Thoracic aorta (tissue), 2 donors: ENCODE measurements at regions not wholly inside any gene's neighbourhood (a gene's known extent, or its start where the extent isn't known, plus 50 kb on each side); places are given as distances from the start of the nearest gene placed in this dataset.

Source experiments
- ATAC-seq: fragments of 150-250 bp; one replicate; pipeline ENCODE4 v1.8.0; 2017; ENCODE audit warnings: low read depth; ENCODE audit not compliant: insufficient number of reproducible peaks, low FRiP score
- DNase-seq: peaks from one replicate; pipeline ENCODE4 v3.0.0-alpha.2; 2020; ENCODE audit warnings: low spot score
- H3K27ac ChIP-seq, 2 donors: fragments of 200-600 bp; sonication (generic); 1 replicate in 1 of 2; 2 replicates in 1 of 2; pipeline ENCODE4 v1.5.1; 2016; ENCODE audit warnings: mild to moderate bottlenecking in 2 of 2, moderate library complexity in 2 of 2
- H3K27me3 ChIP-seq: fragments of 200-600 bp; sonication (generic); replicated peaks from 2 replicates; pipeline ENCODE4 v1.6.0; 2016; ENCODE audit warnings: mild to moderate bottlenecking; ENCODE audit not compliant: insufficient read depth
- H3K36me3 ChIP-seq: fragments of 200-600 bp; sonication (generic); one replicate; pipeline ENCODE4 v1.5.1; 2016
- H3K4me1 ChIP-seq, 2 donors: fragments of 200-600 bp; sonication (generic); 1 replicate in 1 of 2; 2 replicates in 1 of 2; pipeline versions ENCODE4 v1.5.1 to v1.6.0; 2016; ENCODE audit warnings: low read depth in 2 of 2, mild to moderate bottlenecking in 1 of 2; ENCODE audit not compliant: control insufficient read depth in 1 of 2
- H3K4me3 ChIP-seq: fragments of 200-600 bp; sonication (generic); 2 replicates; pipeline ENCODE4 v1.5.1; 2016; ENCODE audit warnings: mild to moderate bottlenecking
- H3K9me3 ChIP-seq: fragments of 200-600 bp; sonication (generic); 2 replicates; pipeline ENCODE4 v1.5.1; 2016
- TF ChIP-seq, protein P1 (sequence below): fragments of 200-600 bp; sonication (generic); IDR thresholded peaks from one replicate; pipeline ENCODE4 v1.5.1; 2019; ENCODE audit warnings: antibody characterized with exemption

- DNase-seq: no peak
- Histone ChIP-seq H3K4me3 (no peak overlapping the region), H3K27ac (no peak overlapping the region), H3K9me3 (no peaks in the 10 kb centered on the region), H3K27me3 (no peaks in the 10 kb centered on the region), H3K36me3 (no peaks in the 10 kb centered on the region), H3K4me1 (peaks cover 0 to 3% of the 10 kb centered on the region in 2 donors)
- TF ChIP-seq, protein P1, sequence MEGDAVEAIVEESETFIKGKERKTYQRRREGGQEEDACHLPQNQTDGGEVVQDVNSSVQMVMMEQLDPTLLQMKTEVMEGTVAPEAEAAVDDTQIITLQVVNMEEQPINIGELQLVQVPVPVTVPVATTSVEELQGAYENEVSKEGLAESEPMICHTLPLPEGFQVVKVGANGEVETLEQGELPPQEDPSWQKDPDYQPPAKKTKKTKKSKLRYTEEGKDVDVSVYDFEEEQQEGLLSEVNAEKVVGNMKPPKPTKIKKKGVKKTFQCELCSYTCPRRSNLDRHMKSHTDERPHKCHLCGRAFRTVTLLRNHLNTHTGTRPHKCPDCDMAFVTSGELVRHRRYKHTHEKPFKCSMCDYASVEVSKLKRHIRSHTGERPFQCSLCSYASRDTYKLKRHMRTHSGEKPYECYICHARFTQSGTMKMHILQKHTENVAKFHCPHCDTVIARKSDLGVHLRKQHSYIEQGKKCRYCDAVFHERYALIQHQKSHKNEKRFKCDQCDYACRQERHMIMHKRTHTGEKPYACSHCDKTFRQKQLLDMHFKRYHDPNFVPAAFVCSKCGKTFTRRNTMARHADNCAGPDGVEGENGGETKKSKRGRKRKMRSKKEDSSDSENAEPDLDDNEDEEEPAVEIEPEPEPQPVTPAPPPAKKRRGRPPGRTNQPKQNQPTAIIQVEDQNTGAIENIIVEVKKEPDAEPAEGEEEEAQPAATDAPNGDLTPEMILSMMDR: no peak
- no peak for ATAC-seq
Observed at GRCh38 chr9:3773362-3774060, 247.7 kb upstream of the RFX3 start.

DNA sequence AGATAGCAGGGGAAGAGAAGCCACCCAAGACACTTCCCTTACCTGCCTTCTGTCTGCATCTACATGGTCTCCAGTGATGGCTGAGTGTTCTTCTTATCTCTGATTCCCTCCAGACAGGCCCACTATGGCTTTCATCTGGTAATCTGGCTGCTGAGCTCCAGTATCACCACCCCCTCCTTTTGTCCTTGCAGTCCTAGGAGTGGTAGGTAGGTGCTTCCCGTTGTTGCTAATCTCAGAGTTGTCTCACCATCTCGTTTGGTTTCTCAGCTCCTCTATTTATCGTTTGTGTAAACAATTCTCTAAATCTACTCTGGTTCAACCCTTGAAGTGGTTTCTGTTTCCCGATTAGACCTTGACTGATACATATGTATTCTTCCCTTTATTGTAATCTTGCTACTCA, 243.8 kb upstream of the RFX3 start:
- ATAC-seq: no peak

GRCh38 chr9:3768712-3769457, 243.1 kb upstream of the RFX3 start:
- no peak overlapping the region for H3K27ac ChIP-seq
- ATAC-seq (no peak), DNase-seq (no peak)
- H3K36me3 ChIP-seq: no peaks in the 10 kb centered on the region
- H3K4me1 ChIP-seq: no peaks in the 10 kb centered on the region
- no peak overlapping the region for H3K4me3 ChIP-seq
- no peaks in the 10 kb centered on the region for H3K9me3 ChIP-seq
- TF ChIP-seq, protein P1: no peak
- H3K27me3 ChIP-seq: no peaks in the 10 kb centered on the region

More for the DNA sequence above, 243.8 kb upstream of the RFX3 start:
- Histone ChIP-seq H3K9me3 (no peaks in the 10 kb centered on the region), H3K27me3 (no peaks in the 10 kb centered on the region), H3K4me1 (no peaks in the 10 kb centered on the region), H3K27ac (no peak overlapping the region), H3K4me3 (no peak overlapping the region), H3K36me3 (no peaks in the 10 kb centered on the region)
- no peak for DNase-seq
- TF ChIP-seq, protein P1: no peak

DNA sequence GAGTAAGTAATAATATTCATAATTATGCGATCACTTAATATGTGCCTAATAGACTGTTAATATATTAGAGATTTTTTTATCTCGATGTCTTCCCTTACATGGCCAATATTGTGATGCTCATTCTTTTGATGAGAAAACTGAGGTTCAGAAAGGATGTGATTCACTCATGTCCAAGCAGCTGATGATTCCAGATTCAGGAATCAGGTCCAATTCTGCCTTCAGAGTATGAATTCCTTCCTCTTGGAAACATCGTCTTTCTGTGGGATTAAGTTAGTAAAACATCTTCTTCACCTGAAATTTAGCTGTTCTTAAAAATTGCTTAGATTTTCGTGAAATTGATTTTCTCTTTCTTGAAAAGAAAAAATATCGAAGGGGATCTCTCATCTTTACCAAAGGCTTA, 242.5 kb upstream of the RFX3 start:
- no peak overlapping the region for H3K4me3 ChIP-seq
- no peaks in the 10 kb centered on the region for H3K27me3 ChIP-seq
- DNase-seq (no peak), ATAC-seq (no peak)
- no peaks in the 10 kb centered on the region for H3K9me3 ChIP-seq
- H3K4me1 ChIP-seq: no peaks in the 10 kb centered on the region
- H3K27ac ChIP-seq: no peak overlapping the region
- TF ChIP-seq, protein P1: no peak
- H3K36me3 ChIP-seq: no peaks in the 10 kb centered on the region

GRCh38 chr9:3762076-3762475, 236.3 kb upstream of the RFX3 start:
- no peaks in the 10 kb centered on the region for H3K36me3 ChIP-seq
- peaks cover 2 to 4% of the 10 kb centered on the region in 2 donors for H3K4me1 ChIP-seq
- TF ChIP-seq, protein P1: no peak
- no peak overlapping the region for H3K27ac ChIP-seq
- no peak for ATAC-seq
- H3K9me3 ChIP-seq: no peaks in the 10 kb centered on the region
- H3K4me3 ChIP-seq: no peak overlapping the region
- H3K27me3 ChIP-seq: no peaks in the 10 kb centered on the region
- DNase-seq: no peak
